HK-2 (cell line): ENCODE measurements at regions not wholly inside any gene's neighbourhood (a gene's known extent, or its start where the extent isn't known, plus 50 kb on each side); places are given as distances from the start of the nearest gene placed in this dataset.

Source experiments
- DNase-seq: peaks from one replicate; pipeline ENCODE4 v3.0.0-alpha.2; 2018; ENCODE audit not compliant: unreplicated experiment

- no peak for DNase-seq
These were observed 370.5 kb upstream of the RSPO3 start for GRCh38 chr6:126747728-126748540.

GRCh38 chr6:126753606-126754005, 364.9 kb upstream of the RSPO3 start:
- no peak for DNase-seq

- no peak for DNase-seq
These were observed 356.6 kb upstream of the RSPO3 start for GRCh38 chr6:126761854-126762253.

- no peak for DNase-seq
These were observed 354.4 kb upstream of the RSPO3 start for GRCh38 chr6:126764104-126764503.

GRCh38 chr6:126764671-126765070, 353.8 kb upstream of the RSPO3 start:
- no peak for DNase-seq

- DNase-seq, result no peak
These were observed 351.7 kb upstream of the RSPO3 start for GRCh38 chr6:126766820-126767219.

GRCh38 chr6:126767711-126768110, 350.8 kb upstream of the RSPO3 start:
- no peak for DNase-seq

- DNase-seq, result no peak
These were observed 348.3 kb upstream of the RSPO3 start for GRCh38 chr6:126770176-126770575.

GRCh38 chr6:126773112-126773805, 345.2 kb upstream of the RSPO3 start:
- no peak for DNase-seq

GRCh38 chr6:126779331-126779730, 339.1 kb upstream of the RSPO3 start:
- DNase-seq, result no peak

GRCh38 chr6:126781582-126781981, 336.9 kb upstream of the RSPO3 start:
- DNase-seq, result no peak

- no peak for DNase-seq
These were observed 334.2 kb upstream of the RSPO3 start for GRCh38 chr6:126784161-126784790.

- DNase-seq, result no peak
These were observed 332.2 kb upstream of the RSPO3 start for GRCh38 chr6:126786262-126786661.

- no peak for DNase-seq
These were observed 330.8 kb upstream of the RSPO3 start for GRCh38 chr6:126787635-126788034.

GRCh38 chr6:126788861-126789365, 329.6 kb upstream of the RSPO3 start:
- no peak for DNase-seq

GRCh38 chr6:126792340-126793085, 326.0 kb upstream of the RSPO3 start:
- DNase-seq, result no peak

- no peak for DNase-seq
These were observed 323.3 kb upstream of the RSPO3 start for GRCh38 chr6:126795161-126795560.

GRCh38 chr6:126797981-126798380, 320.5 kb upstream of the RSPO3 start:
- no peak for DNase-seq

GRCh38 chr6:126803769-126804168, 314.7 kb upstream of the RSPO3 start:
- DNase-seq, result no peak

GRCh38 chr6:126804332-126805064, 314.0 kb upstream of the RSPO3 start:
- peak; percentile 6 for DNase-seq

- DNase-seq, result no peak
These were observed 312.6 kb upstream of the RSPO3 start for GRCh38 chr6:126805861-126806260.
